IMR-90 (cell line): ENCODE measurements at regions not wholly inside any gene's neighbourhood (a gene's known extent, or its start where the extent isn't known, plus 50 kb on each side); places are given as distances from the start of the nearest gene placed in this dataset.

Experiments
- BHLHE40 ChIP-seq: fragments of 150-350 bp; IDR thresholded peaks from 2 replicates; pipeline ENCODE4 v1.6.1; 2016; ENCODE audit warnings: mild to moderate bottlenecking, low read depth, low read length
- CHD1 ChIP-seq: IDR thresholded peaks from 2 replicates; pipeline ENCODE4 v1.6.1; 2012; ENCODE audit warnings: low read depth, low read length, improper control_type of control experiment
- CTCF ChIP-seq: conservative IDR thresholded peaks from 2 replicates; pipeline ENCODE4 v1.5.1; 2012; ENCODE audit warnings: mild to moderate bottlenecking, low read depth, low read length, improper control_type of control experiment
- FOS ChIP-seq: fragments of 150-350 bp; IDR thresholded peaks from 2 replicates; pipeline ENCODE4 v1.6.1; 2016; ENCODE audit warnings: low read depth, low read length
- MAZ ChIP-seq: IDR thresholded peaks from 2 replicates; pipeline ENCODE4 v1.6.1; 2012; ENCODE audit warnings: low read depth, mild to moderate bottlenecking, low read length, improper control_type of control experiment, moderate library complexity, borderline replicate concordance
- MXI1 ChIP-seq: IDR thresholded peaks from 2 replicates; pipeline ENCODE4 v1.6.1; 2012; ENCODE audit warnings: low read depth, mild to moderate bottlenecking, low read length, moderate library complexity, borderline replicate concordance
- POLR2A ChIP-seq: IDR thresholded peaks from 2 replicates; pipeline ENCODE4 v1.6.1; 2012; ENCODE audit warnings: mild to moderate bottlenecking, low read depth, low read length
- RFX5 ChIP-seq: IDR thresholded peaks from 2 replicates; pipeline ENCODE4 v1.8.0; 2012; ENCODE audit warnings: low read depth, mild to moderate bottlenecking, low read length, moderate library complexity
- TF ChIP-seq, protein P1 (sequence below): fragments of 150-350 bp; IDR thresholded peaks from 2 replicates; pipeline ENCODE4 v1.6.1; 2017; ENCODE audit warnings: mild to moderate bottlenecking, antibody characterized with exemption, low read length, low read depth
- TF ChIP-seq, protein P2 (sequence below): fragments of 150-350 bp; IDR thresholded peaks from 2 replicates; pipeline ENCODE4 v1.6.1; 2016; ENCODE audit warnings: low read depth, mild to moderate bottlenecking, low read length, moderate library complexity, borderline replicate concordance

DNA sequence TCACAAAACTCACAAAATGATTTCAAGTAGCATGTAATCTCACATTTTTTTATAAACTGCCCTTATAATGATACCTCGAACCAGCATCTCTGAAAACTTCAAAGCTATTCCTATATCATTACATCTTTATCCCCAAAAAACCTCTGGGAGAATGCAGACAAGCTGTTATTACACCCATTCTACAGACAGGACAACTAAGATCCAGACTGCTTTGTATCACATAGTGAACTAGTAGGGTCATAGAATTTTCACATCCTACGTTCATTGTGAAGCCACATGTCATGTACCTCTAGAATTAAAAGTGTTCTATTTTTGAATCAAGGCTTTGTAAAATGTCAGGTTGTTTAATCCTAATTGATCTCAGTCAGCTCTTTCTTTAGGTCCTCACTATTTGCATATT is 98.7 kb upstream of the RAP2B start:
- TF ChIP-seq BHLHE40 (no peak), CTCF (no peak), POLR2A (no peak), MXI1 (no peak), CHD1 (no peak), FOS (no peak), RFX5 (no peak), MAZ (no peak)
- TF ChIP-seq, protein P1, sequence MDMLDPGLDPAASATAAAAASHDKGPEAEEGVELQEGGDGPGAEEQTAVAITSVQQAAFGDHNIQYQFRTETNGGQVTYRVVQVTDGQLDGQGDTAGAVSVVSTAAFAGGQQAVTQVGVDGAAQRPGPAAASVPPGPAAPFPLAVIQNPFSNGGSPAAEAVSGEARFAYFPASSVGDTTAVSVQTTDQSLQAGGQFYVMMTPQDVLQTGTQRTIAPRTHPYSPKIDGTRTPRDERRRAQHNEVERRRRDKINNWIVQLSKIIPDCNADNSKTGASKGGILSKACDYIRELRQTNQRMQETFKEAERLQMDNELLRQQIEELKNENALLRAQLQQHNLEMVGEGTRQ: no peak
- TF ChIP-seq, protein P2, sequence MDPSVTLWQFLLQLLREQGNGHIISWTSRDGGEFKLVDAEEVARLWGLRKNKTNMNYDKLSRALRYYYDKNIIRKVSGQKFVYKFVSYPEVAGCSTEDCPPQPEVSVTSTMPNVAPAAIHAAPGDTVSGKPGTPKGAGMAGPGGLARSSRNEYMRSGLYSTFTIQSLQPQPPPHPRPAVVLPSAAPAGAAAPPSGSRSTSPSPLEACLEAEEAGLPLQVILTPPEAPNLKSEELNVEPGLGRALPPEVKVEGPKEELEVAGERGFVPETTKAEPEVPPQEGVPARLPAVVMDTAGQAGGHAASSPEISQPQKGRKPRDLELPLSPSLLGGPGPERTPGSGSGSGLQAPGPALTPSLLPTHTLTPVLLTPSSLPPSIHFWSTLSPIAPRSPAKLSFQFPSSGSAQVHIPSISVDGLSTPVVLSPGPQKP: no peak
